Lung (tissue), 11 donors: ENCODE measurements at regions not wholly inside any gene's neighbourhood (a gene's known extent, or its start where the extent isn't known, plus 50 kb on each side); places are given as distances from the start of the nearest gene placed in this dataset.

ENCODE experiments used
- ATAC-seq: fragments of 200-7000 bp; cut with Tn5 transposase; one replicate; pipeline ENCODE4 v1.9.1; 2020; ENCODE audit warnings: moderate number of reproducible peaks; ENCODE audit not compliant: insufficient read depth, low FRiP score
- DNase-seq, 3 donors: peaks; one replicate each; pipeline ENCODE4 v3.0.0-alpha.2; 2013 to 2017
- H3K27ac ChIP-seq, 2 donors: one replicate each; pipeline ENCODE4 v1.5.1; 2013; ENCODE audit warnings: mild to moderate bottlenecking in 2 of 2, moderate library complexity in 2 of 2, control low read depth in 1 of 2, inconsistent platforms in 1 of 2, low read depth in 1 of 2, low read length in 1 of 2
- H3K27me3 ChIP-seq, 3 donors: one replicate each; pipeline ENCODE4 v1.5.1; 2013; ENCODE audit warnings: low read length in 2 of 3; ENCODE audit not compliant: control insufficient read depth in 3 of 3, insufficient read depth in 3 of 3
- H3K36me3 ChIP-seq, 4 donors: one replicate each; pipeline ENCODE4 v1.5.1; 2013; ENCODE audit warnings: low read length in 4 of 4, mild to moderate bottlenecking in 1 of 4, moderate library complexity in 1 of 4; ENCODE audit not compliant: control insufficient read depth in 4 of 4, insufficient read depth in 4 of 4
- H3K4me1 ChIP-seq, 5 donors: one replicate each; pipeline ENCODE4 v1.5.1; 2013; ENCODE audit warnings: low read length in 5 of 5, mild to moderate bottlenecking in 2 of 5, moderate library complexity in 1 of 5; ENCODE audit not compliant: control insufficient read depth in 5 of 5, insufficient read depth in 5 of 5
- H3K4me3 ChIP-seq: one replicate; pipeline ENCODE4 v1.5.1; 2013; ENCODE audit warnings: mild to moderate bottlenecking, control low read depth, moderate library complexity
- H3K9ac ChIP-seq, 2 donors: one replicate each; pipeline ENCODE4 v1.5.1; 2013; ENCODE audit warnings: low read length in 2 of 2, control low read depth in 1 of 2; ENCODE audit not compliant: insufficient read depth in 1 of 2
- H3K9me3 ChIP-seq, 4 donors: one replicate each; pipeline ENCODE4 v1.5.1; 2013; ENCODE audit warnings: low read length in 3 of 4, mild to moderate bottlenecking in 1 of 4, moderate library complexity in 1 of 4; ENCODE audit not compliant: control insufficient read depth in 4 of 4, insufficient read depth in 3 of 4
- CTCF ChIP-seq: IDR thresholded peaks from 2 replicates; pipeline ENCODE4 v1.5.1; 2012; ENCODE audit warnings: mild to moderate bottlenecking; ENCODE audit errors: control extremely low read depth, extremely low read depth
- WGBS, 2 donors: extraction: QIAGEN DNeasy Blood & Tissue Kit; methylation state at CpG; one replicate each; pipeline ENCODE4 v1.1.7; 2013; 5-methylcytosine and 5-hydroxymethylcytosine counted together
- donor health status: control.
- donor health status: control.
- donor health status: Bipolar disorder and iron deficiency.
- donor health status: healthy.
- donor health status: DM: yes; HTN: yes; CAD: no.

GRCh38 chr3:66140106-66140505 lies 80.7 kb upstream of the SLC25A26 start:
- Histone ChIP-seq H3K36me3 (no peaks in the 10 kb centered on the region), H3K27ac (no peak overlapping the region), H3K4me3 (no peak overlapping the region), H3K4me1 (peaks cover 0 to 13% (median 0%) of the 10 kb centered on the region in 5 donors), H3K27me3 (peaks cover 0 to 2% (median 0%) of the 10 kb centered on the region in 3 donors), H3K9me3 (no peaks in the 10 kb centered on the region), H3K9ac (no peak overlapping the region)
- 70 to 95% methylated on average over 2 of the region's 2 CpGs for WGBS, 2 donors
- TF ChIP-seq CTCF, result no peak
- ATAC-seq, result no peak
- DNase-seq, result no peak

- Histone ChIP-seq H3K27me3 (peaks cover 0 to 2% (median 0%) of the 10 kb centered on the region in 3 donors), H3K36me3 (no peaks in the 10 kb centered on the region), H3K27ac (no peak overlapping the region), H3K9ac (no peak overlapping the region), H3K4me1 (peaks cover 0 to 11% (median 0%) of the 10 kb centered on the region in 5 donors), H3K9me3 (no peaks in the 10 kb centered on the region), H3K4me3 (no peak overlapping the region)
- no peak for TF ChIP-seq CTCF
- 62 to 72% methylated on average over 5 of the region's 5 CpGs for WGBS, 2 donors
- DNase-seq, result no peak
- no peak for ATAC-seq
Observed at GRCh38 chr3:66139415-66139814, 81.4 kb upstream of the SLC25A26 start.

- peaks cover 0 to 6% (median 0%) of the 10 kb centered on the region in 5 donors for H3K4me1 ChIP-seq
- ATAC-seq (peak; percentile 69), DNase-seq (peak; percentile 43 to 73 (median 56))
- H3K9me3 ChIP-seq, result no peaks in the 10 kb centered on the region
- no peaks in the 10 kb centered on the region for H3K36me3 ChIP-seq
- no peak overlapping the region for H3K4me3 ChIP-seq
- peaks cover 0 to 2% (median 0%) of the 10 kb centered on the region in 3 donors for H3K27me3 ChIP-seq
- H3K9ac ChIP-seq, result no peak overlapping the region
- TF ChIP-seq CTCF, result peak; percentile 74
- no peak overlapping the region for H3K27ac ChIP-seq
- WGBS, 2 donors, result 17% methylated on average over 6 of the region's 6 CpGs
Observed at GRCh38 chr3:66138336-66139313, 82.2 kb upstream of the SLC25A26 start.
